ENCODE measurements at regions not wholly inside any gene's neighbourhood (a gene's known extent, or its start where the extent isn't known, plus 50 kb on each side); places are given as distances from the start of the nearest gene placed in this dataset.

- H3K79me2 ChIP-seq (replicated peaks; ENCODE audit: insufficient read depth): no peaks in the 10 kb centered on the region
- H3K9me3 Mint-ChIP-seq: no peaks in the 10 kb centered on the region
- no peaks in the 10 kb centered on the region for H4K20me1 ChIP-seq (replicated peaks; ENCODE audit: insufficient read depth)
- H3K27ac Mint-ChIP-seq: no peak overlapping the region
- no peak for ATAC-seq
- no peak overlapping the region for H3K4me3 ChIP-seq
- DNase-seq (ENCODE audit: low spot score): no peak
- no peak overlapping the region for H3K27ac ChIP-seq (ENCODE audit: low read depth)
- H3F3A ChIP-seq (replicated peaks; ENCODE audit: low read depth): no peaks in the 10 kb centered on the region
- H3K36me3 Mint-ChIP-seq (ENCODE audit: low read depth): no peaks in the 10 kb centered on the region
- peaks cover 26% of the 10 kb centered on the region for H3K4me1 Mint-ChIP-seq
- no peak overlapping the region for H3K4me2 ChIP-seq
- H3K27me3 Mint-ChIP-seq (ENCODE audit: insufficient read depth, low read depth, poor library complexity): peaks cover 24% of the 10 kb centered on the region
- H3K9me2 ChIP-seq (ENCODE audit: insufficient read depth): no peaks in the 10 kb centered on the region
- no peaks in the 10 kb centered on the region for H3K36me3 ChIP-seq (ENCODE audit: insufficient read depth)
- peaks cover 16% of the 10 kb centered on the region for H3K4me1 ChIP-seq (ENCODE audit: insufficient read depth)
- no peaks in the 10 kb centered on the region for H3K27me3 ChIP-seq (ENCODE audit: insufficient read depth)
- no peak overlapping the region for H3K4me3 Mint-ChIP-seq
- H2AFZ ChIP-seq: no peak overlapping the region
- no peak for TF ChIP-seq POLR2AphosphoS5 (IDR thresholded peaks at IDR 0.05; ENCODE audit: low read depth)
- TF ChIP-seq ZNF114 (CRISPR knock-in tag; IDR thresholded peaks at IDR 0.05): no peak
- no peak for TF ChIP-seq EZH2 (IDR thresholded peaks at IDR 0.05; ENCODE audit: low read depth, unreplicated experiment)
- TF ChIP-seq EZH2phosphoT487 (IDR thresholded peaks at IDR 0.05; ENCODE audit: unreplicated experiment): no peak
- TF ChIP-seq ZNF331 (CRISPR knock-in tag; IDR thresholded peaks at IDR 0.05; ENCODE audit: low read depth): no peak
- TF ChIP-seq STAT1 (IDR thresholded peaks at IDR 0.05; ENCODE audit: unreplicated experiment): no peak
- no peak for TF ChIP-seq ZNF462 (CRISPR knock-in tag; IDR thresholded peaks at IDR 0.05)
- no peak for TF ChIP-seq JUNB (IDR thresholded peaks at IDR 0.05; ENCODE audit: unreplicated experiment)
- no peak for TF ChIP-seq CTCF (conservative IDR thresholded peaks at IDR 0.05; ENCODE audit: low read depth in 2 of 2)
- TF ChIP-seq REST (IDR thresholded peaks at IDR 0.05; ENCODE audit: unreplicated experiment): no peak
- TF ChIP-seq NANOG (IDR thresholded peaks at IDR 0.05; ENCODE audit: borderline replicate concordance): no peak
These were observed 65.6 kb upstream of the NEURL1B start for GRCh38 chr5:172575416-172575815.
